ENCODE measurements at regions not wholly inside any gene's neighbourhood (a gene's known extent, or its start where the extent isn't known, plus 50 kb on each side); places are given as distances from the start of the nearest gene placed in this dataset.

GRCh38 chr13:109448629-109449028 is 337.8 kb downstream of the IRS2 start:
- no peaks in the 10 kb centered on the region for H3K9me3 Mint-ChIP-seq
- no peaks in the 10 kb centered on the region for H3K4me1 Mint-ChIP-seq (ENCODE audit: unreplicated experiment)
- no peak overlapping the region for H3K27ac Mint-ChIP-seq
- no peak for DNase-seq (ENCODE audit: extremely low spot score, unreplicated experiment)
- no peak for TF ChIP-seq CTCF (conservative IDR thresholded peaks at IDR 0.05)
- no peaks in the 10 kb centered on the region for H3K27me3 Mint-ChIP-seq
- H3K4me3 Mint-ChIP-seq, result no peak overlapping the region
- no peaks in the 10 kb centered on the region for H3K36me3 Mint-ChIP-seq

GRCh38 chr13:109447667-109448066 is 338.7 kb downstream of the IRS2 start:
- no peak for TF ChIP-seq CTCF (conservative IDR thresholded peaks at IDR 0.05)
- Mint-ChIP-seq H3K36me3 (no peaks in the 10 kb centered on the region), H3K4me3 (no peak overlapping the region), H3K27me3 (no peaks in the 10 kb centered on the region), H3K9me3 (no peaks in the 10 kb centered on the region), H3K27ac (no peak overlapping the region), H3K4me1 (ENCODE audit: unreplicated experiment) (no peaks in the 10 kb centered on the region)
- no peak for DNase-seq (ENCODE audit: extremely low spot score, unreplicated experiment)

GRCh38 chr13:109440320-109440719 is 346.1 kb downstream of the IRS2 start:
- no peak for DNase-seq (ENCODE audit: extremely low spot score, unreplicated experiment)
- H3K9me3 Mint-ChIP-seq, result no peaks in the 10 kb centered on the region
- H3K4me3 Mint-ChIP-seq, result no peak overlapping the region
- no peak overlapping the region for H3K27ac Mint-ChIP-seq
- no peak for TF ChIP-seq CTCF (conservative IDR thresholded peaks at IDR 0.05)
- no peaks in the 10 kb centered on the region for H3K36me3 Mint-ChIP-seq
- peaks cover 10% of the 10 kb centered on the region for H3K27me3 Mint-ChIP-seq
- no peaks in the 10 kb centered on the region for H3K4me1 Mint-ChIP-seq (ENCODE audit: unreplicated experiment)

GRCh38 chr13:109439813-109440212 is 346.6 kb downstream of the IRS2 start:
- no peak overlapping the region for H3K27ac Mint-ChIP-seq
- no peaks in the 10 kb centered on the region for H3K4me1 Mint-ChIP-seq (ENCODE audit: unreplicated experiment)
- no peak for TF ChIP-seq CTCF (conservative IDR thresholded peaks at IDR 0.05)

GRCh38 chr13:109436841-109437240 is 349.5 kb downstream of the IRS2 start:
- Mint-ChIP-seq H3K36me3 (no peaks in the 10 kb centered on the region), H3K9me3 (peaks cover 5% of the 10 kb centered on the region), H3K27me3 (peaks cover 10% of the 10 kb centered on the region), H3K27ac (no peak overlapping the region), H3K4me1 (ENCODE audit: unreplicated experiment) (no peaks in the 10 kb centered on the region), H3K4me3 (no peak overlapping the region)
- no peak for TF ChIP-seq CTCF (conservative IDR thresholded peaks at IDR 0.05)
- no peak for DNase-seq (ENCODE audit: extremely low spot score, unreplicated experiment)

More at GRCh38 chr13:109439813-109440212, 346.6 kb downstream of the IRS2 start:
- no peaks in the 10 kb centered on the region for H3K9me3 Mint-ChIP-seq
- H3K36me3 Mint-ChIP-seq, result no peaks in the 10 kb centered on the region
- no peak overlapping the region for H3K4me3 Mint-ChIP-seq
- no peak for DNase-seq (ENCODE audit: extremely low spot score, unreplicated experiment)
- H3K27me3 Mint-ChIP-seq, result peaks cover 10% of the 10 kb centered on the region

- Mint-ChIP-seq H3K4me1 (ENCODE audit: unreplicated experiment) (no peaks in the 10 kb centered on the region), H3K9me3 (peaks cover 5% of the 10 kb centered on the region), H3K27ac (no peak overlapping the region), H3K27me3 (peaks cover 10% of the 10 kb centered on the region), H3K36me3 (no peaks in the 10 kb centered on the region), H3K4me3 (no peak overlapping the region)
- no peak for TF ChIP-seq CTCF (conservative IDR thresholded peaks at IDR 0.05)
- no peak for DNase-seq (ENCODE audit: extremely low spot score, unreplicated experiment)
Measured at GRCh38 chr13:109436055-109436622, 350.2 kb downstream of the IRS2 start.

Measured in type B pancreatic cell (in vitro differentiated cells).